A549 (cell line): ENCODE measurements at regions not wholly inside any gene's neighbourhood (a gene's known extent, or its start where the extent isn't known, plus 50 kb on each side); places are given as distances from the start of the nearest gene placed in this dataset.

Source experiments
- ATAC-seq, 2 experiments: fragments of 200-7000 bp in 1 of 2; fragments of >200 bp in 1 of 2; cut with Nextera tagmentation in 1 of 2; cut with Tn5 transposase in 1 of 2; 3 replicates each; pipeline versions ENCODE4 v1.8.0 to v1.9.1; 2018 to 2020; ENCODE audit warnings: mild to moderate bottlenecking in 1 of 2, moderate library complexity in 1 of 2
- CTCF ChIA-PET: fragments of 300-600 bp; sonication (Branson Sonifier 250); formaldehyde crosslinking; extraction: SDS; loops from one replicate; lab custom pipeline; 2021; ENCODE audit warnings: antibody characterized with exemption, inconsistent platforms; lab: Yijun Ruan, JAX
- POLR2A ChIA-PET: fragments of 350-600 bp; formaldehyde crosslinking; extraction: SDS; loops from one replicate; lab custom pipeline; 2021; ENCODE audit warnings: antibody characterized with exemption, inconsistent platforms; lab: Yijun Ruan, JAX
- DNase-seq, 2 experiments: peaks; one replicate each; pipeline versions ENCODE4 v3.0.0 to v3.0.0-alpha.2; 2011 to 2016; ENCODE audit warnings: low read depth in 1 of 2, low spot score in 1 of 2
- FAIRE-seq: peaks from 2 replicates; lab custom pipeline; 2011; peaks lifted over from hg19 to GRCh38; lab: Jason Lieb, UNC
- H3K27ac ChIP-seq, 2 experiments: fragments of >200 bp; sonication (Bioruptor Twin); formaldehyde crosslinking; 3 replicates each; pipeline ENCODE4 v1.5.1; 2016 to 2017
- H3K4me1 ChIP-seq: fragments of >200 bp; sonication (Bioruptor Twin); formaldehyde crosslinking; 3 replicates; pipeline ENCODE4 v1.6.1; 2016
- H3K4me2 ChIP-seq: fragments of >200 bp; sonication (Bioruptor Twin); formaldehyde crosslinking; 3 replicates; pipeline ENCODE4 v1.6.1; 2016
- H3K4me3 ChIP-seq: fragments of >200 bp; sonication (Bioruptor Twin); formaldehyde crosslinking; 3 replicates; pipeline ENCODE4 v1.5.1; 2016
- H3K9me3 ChIP-seq: fragments of >200 bp; sonication (Bioruptor Twin); formaldehyde crosslinking; 3 replicates; pipeline ENCODE4 v1.6.1; 2016
- BHLHE40 ChIP-seq: IDR thresholded peaks from 2 replicates; pipeline ENCODE4 v1.6.1; 2012; ENCODE audit warnings: low read depth, low read length, inconsistent platforms
- CBX2 ChIP-seq: fragments of 200-600 bp; sonication (generic); IDR thresholded peaks from 2 replicates; pipeline ENCODE4 v1.6.1; 2016; ENCODE audit warnings: low read depth, mild to moderate bottlenecking, borderline replicate concordance
- CEBPB ChIP-seq, 2 experiments: fragments of >200 bp in 1 of 2; sonication (Bioruptor Twin) in 1 of 2; formaldehyde crosslinking in 1 of 2; IDR thresholded peaks; 2 replicates each; pipeline ENCODE4 v1.6.1; 2012 to 2016
- CHD4 ChIP-seq: fragments of 200-600 bp; sonication (generic); IDR thresholded peaks from 2 replicates; pipeline ENCODE4 v1.6.1; 2016; ENCODE audit warnings: antibody characterized with exemption, mild to moderate bottlenecking, borderline replicate concordance
- EP300 ChIP-seq, 2 experiments: fragments of >200 bp; sonication (Bioruptor Twin); formaldehyde crosslinking; IDR thresholded peaks; 2 replicates in 1 of 2; 3 replicates in 1 of 2; pipeline ENCODE4 v1.6.1; 2016 to 2017
- FOSL2 ChIP-seq, 2 experiments: fragments of 450-650 bp in 1 of 2; fragments of >200 bp in 1 of 2; sonication (Bioruptor Twin) in 1 of 2; formaldehyde crosslinking; IDR thresholded peaks; 2 replicates each; pipeline versions ENCODE4 v1.5.0 to v1.6.1; 2016 to 2020; ENCODE audit warnings: mild to moderate bottlenecking in 1 of 2, moderate library complexity in 1 of 2
- HEYL ChIP-seq: fragments of 250-450 bp; sonication (Bioruptor Pico); IDR thresholded peaks from 2 replicates; pipeline ENCODE4 v1.8.0; 2021; ENCODE audit warnings: mild to moderate bottlenecking, moderate library complexity
- HOXB13 ChIP-seq: fragments of 250-450 bp; sonication (Bioruptor Pico); IDR thresholded peaks from 2 replicates; pipeline ENCODE4 v1.5.0; 2020; ENCODE audit warnings: low read depth, mild to moderate bottlenecking, moderate library complexity
- JUNB ChIP-seq: fragments of >200 bp; sonication (Bioruptor Twin); formaldehyde crosslinking; IDR thresholded peaks from 2 replicates; pipeline ENCODE4 v1.6.1; 2016
- KDM1A ChIP-seq: fragments of 200-600 bp; sonication (generic); IDR thresholded peaks from 2 replicates; pipeline ENCODE4 v1.6.1; 2016; ENCODE audit warnings: low read depth, mild to moderate bottlenecking
- NFE2L2 ChIP-seq: fragments of 150-350 bp; conservative IDR thresholded peaks from 2 replicates; pipeline ENCODE4 v1.6.1; 2014; ENCODE audit warnings: low read length
- PHF8 ChIP-seq: fragments of 200-600 bp; sonication (generic); IDR thresholded peaks from 2 replicates; pipeline ENCODE4 v1.6.1; 2016; ENCODE audit warnings: low read depth, mild to moderate bottlenecking, antibody characterized with exemption, moderate library complexity, borderline replicate concordance
- POLR2A ChIP-seq: IDR thresholded peaks from 2 replicates; pipeline ENCODE4 v1.6.1; 2012; ENCODE audit warnings: mild to moderate bottlenecking, low read length
- RCOR1 ChIP-seq: fragments of 150-350 bp; IDR thresholded peaks from 2 replicates; pipeline ENCODE4 v1.6.1; 2014; ENCODE audit warnings: antibody characterized with exemption, low read length, low read depth
- RFX5 ChIP-seq: fragments of 450-650 bp; IDR thresholded peaks from 2 replicates; pipeline ENCODE4 v1.7.1; 2014; ENCODE audit warnings: antibody characterized with exemption, mild to moderate bottlenecking, moderate library complexity
- RNF2 ChIP-seq: fragments of 200-600 bp; sonication (generic); IDR thresholded peaks from 2 replicates; pipeline ENCODE4 v1.6.1; 2016; ENCODE audit warnings: low read depth, mild to moderate bottlenecking, antibody characterized with exemption, moderate library complexity, borderline replicate concordance
- SMC3 ChIP-seq: fragments of >200 bp; sonication (Bioruptor Twin); formaldehyde crosslinking; IDR thresholded peaks from 3 replicates; pipeline ENCODE4 v1.6.1; 2018; ENCODE audit warnings: inconsistent platforms
- ZC3H11A ChIP-seq: fragments of 450-650 bp; IDR thresholded peaks from 2 replicates; pipeline ENCODE4 v1.6.1; 2014; ENCODE audit warnings: antibody characterized with exemption, mild to moderate bottlenecking
- ZNF302 ChIP-seq: fragments of 250-450 bp; sonication (Bioruptor Pico); IDR thresholded peaks from 2 replicates; pipeline ENCODE4 v1.9.0; 2021; ENCODE audit warnings: inconsistent platforms, mild to moderate bottlenecking, moderate library complexity
- ZSCAN20 ChIP-seq: fragments of 250-450 bp; sonication (Bioruptor Pico); IDR thresholded peaks from 2 replicates; pipeline ENCODE4 v1.8.0; 2022; ENCODE audit warnings: mild to moderate bottlenecking, moderate library complexity
- WGBS: methylation state at CpG from one replicate; pipeline ENCODE4 v1.1.6; 2017; ENCODE audit errors: missing lambda C conversion rate; 5-methylcytosine and 5-hydroxymethylcytosine counted together
- TF ChIP-seq, protein P1 (sequence below): IDR thresholded peaks from 2 replicates; pipeline ENCODE4 v1.6.1; 2012; ENCODE audit warnings: low read depth, borderline replicate concordance

DNA sequence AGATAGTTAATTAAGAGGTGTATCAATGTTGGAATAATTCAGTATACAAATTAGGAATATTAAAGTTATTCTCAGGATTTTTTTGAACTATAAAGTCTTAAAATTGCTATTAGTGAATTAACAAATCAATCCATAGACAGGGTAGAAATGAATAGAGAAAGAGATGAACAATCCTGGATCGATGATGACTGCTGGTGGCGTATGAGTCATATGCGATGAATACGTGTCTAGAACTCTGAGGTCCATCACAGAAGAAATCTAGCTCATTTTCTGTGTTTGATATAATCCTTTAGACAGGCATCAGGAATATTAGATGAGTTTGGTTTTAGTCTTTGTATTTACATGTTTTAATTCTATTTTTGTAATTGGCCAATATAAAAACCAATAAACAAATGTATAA lies 85.4 kb upstream of the RTL1 start:
- peak overlapping the region; percentile 70 for H3K4me2 ChIP-seq
- POLR2A ChIA-PET, result interaction anchor here (1.0 kb wide), 1 partner anchor 13 kb away, joined by 6 read pairs; no protein-coding TSS in a partner anchor
- no peak for FAIRE-seq
- TF ChIP-seq ZSCAN20 (no peak), HEYL (CRISPR knock-in tag) (no peak), ZC3H11A (no peak), POLR2A (no peak), RFX5 (no peak), CHD4 (no peak), CBX2 (no peak), BHLHE40 (no peak), NFE2L2 (no peak), SMC3 (no peak), HOXB13 (CRISPR knock-in tag) (no peak)
- TF ChIP-seq, protein P1, sequence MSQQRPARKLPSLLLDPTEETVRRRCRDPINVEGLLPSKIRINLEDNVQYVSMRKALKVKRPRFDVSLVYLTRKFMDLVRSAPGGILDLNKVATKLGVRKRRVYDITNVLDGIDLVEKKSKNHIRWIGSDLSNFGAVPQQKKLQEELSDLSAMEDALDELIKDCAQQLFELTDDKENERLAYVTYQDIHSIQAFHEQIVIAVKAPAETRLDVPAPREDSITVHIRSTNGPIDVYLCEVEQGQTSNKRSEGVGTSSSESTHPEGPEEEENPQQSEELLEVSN, result no peak
- TF ChIP-seq, all 56 proteins: peak for 0
- ATAC-seq (peak in 1 of 2 experiments; percentile 22; a peak in 1 of 6 replicates), DNase-seq (peak in 1 of 2 experiments; percentile 19)
- Histone ChIP-seq H3K4me3 (peak overlapping the region; percentile 12; the same call in 1 of the 3 replicates), H3K9me3 (0 out of 3 replicates have a peak, but pooled peaks cover 2% of the 10 kb centered on the region), H3K4me1 (peaks cover 52% of the 10 kb centered on the region), H3K27ac (peak overlapping the region; percentile 84 to 86)
- CTCF ChIA-PET, result no interaction called here
- WGBS, result 9% methylated on average over 4 of the region's 4 CpGs

DNA sequence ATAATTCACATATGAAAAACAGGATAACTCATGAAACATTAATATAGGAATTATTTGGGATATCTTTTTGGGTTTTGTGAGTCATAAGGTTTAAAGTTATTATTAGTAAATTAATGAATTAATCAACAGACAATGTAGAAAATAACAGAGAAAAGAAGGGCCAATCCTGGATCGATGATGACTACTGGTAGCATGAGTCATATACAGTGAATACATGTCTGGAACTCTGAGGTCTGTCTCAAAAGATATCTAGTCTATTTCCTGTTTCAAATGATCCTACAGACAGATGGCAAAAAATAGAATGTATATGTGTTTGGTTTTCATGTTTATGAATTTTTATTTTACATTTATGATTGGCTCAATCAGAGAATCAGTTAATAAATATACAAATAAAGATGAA lies 86.4 kb upstream of the RTL1 start:
- no peak for ATAC-seq
- H3K9me3 ChIP-seq, result 0 out of 3 replicates have a peak, but pooled peaks cover 2% of the 10 kb centered on the region
- peak overlapping the region; percentile 84 for H3K27ac ChIP-seq
- H3K4me2 ChIP-seq, result peak overlapping the region; percentile 70
- 11% methylated on average over 1 of the region's 1 CpG for WGBS
- peaks cover 54% of the 10 kb centered on the region for H3K4me1 ChIP-seq
- FAIRE-seq, result no peak
- ChIA-PET POLR2A (no interaction called here), CTCF (no interaction called here)
- TF ChIP-seq JUNB (peak; percentile 52), SMC3 (no peak), FOSL2 (IDR thresholded peaks at IDR 0.05) (0 out of 2 replicates have a peak, but pooled peaks have one; percentile 22), FOSL2 (CRISPR knock-in tag; IDR thresholded peaks at IDR 0.05) (peak; percentile 83)
- peak in 1 of 2 experiments; percentile 33 for DNase-seq
- no peak overlapping the region for H3K4me3 ChIP-seq

DNA sequence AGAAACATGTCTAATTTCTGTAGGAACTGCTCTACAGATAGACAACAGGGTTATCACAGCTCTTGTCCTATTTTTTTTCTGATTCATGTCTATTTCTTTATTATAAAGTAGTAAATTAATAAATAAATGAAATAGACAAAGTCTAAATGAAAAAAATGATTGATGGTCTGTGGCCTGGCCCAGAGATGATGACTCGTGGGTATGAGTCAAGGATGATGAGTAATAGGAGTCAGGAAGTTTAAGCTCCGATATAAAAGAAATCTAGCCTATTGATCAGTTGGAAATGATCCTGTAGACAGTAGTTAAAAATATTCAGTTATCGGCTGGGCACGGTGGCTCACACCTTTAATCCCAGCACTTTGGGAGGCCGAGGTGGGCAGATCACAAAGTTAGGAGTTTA lies 90.6 kb upstream of the RTL1 start:
- ATAC-seq, result 0 out of 6 replicates have a peak, but pooled peaks of 1 of the 2 experiments have one; percentile 27
- POLR2A ChIA-PET, result interaction anchor here (0.7 kb wide), 1 partner anchor 150 kb away, joined by 3 read pairs; no protein-coding TSS in a partner anchor
- peak overlapping the region; percentile 26 to 52; a peak in 3 of 6 replicates for H3K27ac ChIP-seq
- H3K4me2 ChIP-seq, result no peak overlapping the region
- H3K4me3 ChIP-seq, result no peak overlapping the region
- FAIRE-seq, result no peak
- peak in 1 of 2 experiments; percentile 25 for DNase-seq
- CTCF ChIA-PET, result interaction anchor here (1.2 kb wide), 1 partner anchor 16 kb away, joined by 3 read pairs; no protein-coding TSS in a partner anchor
- peaks cover 32% of the 10 kb centered on the region for H3K4me1 ChIP-seq
- WGBS, result 48% methylated on average over 5 of the region's 5 CpGs
- TF ChIP-seq JUNB (peak; percentile 44; the same call in 1 of the 2 replicates), EP300 (IDR thresholded peaks at IDR 0.05) (no peak), ZNF302 (CRISPR knock-in tag) (no peak), CEBPB (IDR thresholded peaks at IDR 0.05) (no peak), POLR2A (no peak), PHF8 (no peak), FOSL2 (IDR thresholded peaks at IDR 0.05) (0 out of 2 replicates have a peak, but pooled peaks have one; percentile 37), FOSL2 (CRISPR knock-in tag; IDR thresholded peaks at IDR 0.05) (peak; percentile 65), RCOR1 (no peak), RNF2 (no peak), KDM1A (no peak), ZC3H11A (no peak)
- TF ChIP-seq, all 56 proteins: peak for 2
- 0 out of 3 replicates have a peak, but pooled peaks cover 2% of the 10 kb centered on the region for H3K9me3 ChIP-seq
